Activated naive CD8-positive, alpha-beta T cell treated with anti-CD3 and anti-CD28 coated beads, Interleukin-2, amount 50 U/mL, for 24 hours (primary cell): ENCODE measurements at regions not wholly inside any gene's neighbourhood (a gene's known extent, or its start where the extent isn't known, plus 50 kb on each side); places are given as distances from the start of the nearest gene placed in this dataset.

ENCODE experiments used
- ATAC-seq: fragments of 150-1000 bp; cut with Tn5 transposase; one replicate; pipeline ENCODE4 v1.10.0; 2021
- DNase-seq: peaks from one replicate; pipeline ENCODE4 v3.0.0; 2021
- H3K27ac Mint-ChIP-seq: one replicate; pipeline ENCODE4 v1.8.0; 2021; ENCODE audit warnings: mild to moderate bottlenecking, mixed read lengths
- H3K27me3 Mint-ChIP-seq: one replicate; pipeline ENCODE4 v1.8.0; 2021; ENCODE audit warnings: mixed read lengths
- H3K36me3 Mint-ChIP-seq: one replicate; pipeline ENCODE4 v1.8.0; 2021; ENCODE audit warnings: low read depth, mixed read lengths
- H3K4me1 Mint-ChIP-seq: one replicate; pipeline ENCODE4 v1.8.0; 2021; ENCODE audit warnings: mixed read lengths
- H3K4me3 Mint-ChIP-seq: one replicate; pipeline ENCODE4 v1.8.0; 2021; ENCODE audit warnings: mild to moderate bottlenecking, moderate library complexity, mixed read lengths
- H3K9me3 Mint-ChIP-seq: one replicate; pipeline ENCODE4 v1.8.0; 2021; ENCODE audit warnings: mixed read lengths

GRCh38 chr6:144697369-144697760, 412.2 kb downstream of the UTRN start:
- ATAC-seq = no peak
- no peak overlapping the region for H3K4me3 Mint-ChIP-seq
- H3K9me3 Mint-ChIP-seq = no peaks in the 10 kb centered on the region
- DNase-seq = no peak
- H3K4me1 Mint-ChIP-seq = peaks cover 17% of the 10 kb centered on the region
- peaks cover 11% of the 10 kb centered on the region for H3K36me3 Mint-ChIP-seq
- no peak overlapping the region for H3K27ac Mint-ChIP-seq
- H3K27me3 Mint-ChIP-seq = no peaks in the 10 kb centered on the region

GRCh38 chr6:144697801-144698200, 412.7 kb downstream of the UTRN start:
- no peak overlapping the region for H3K27ac Mint-ChIP-seq
- no peaks in the 10 kb centered on the region for H3K9me3 Mint-ChIP-seq
- H3K36me3 Mint-ChIP-seq = peaks cover 8% of the 10 kb centered on the region
- H3K4me1 Mint-ChIP-seq = peaks cover 17% of the 10 kb centered on the region
- no peak for ATAC-seq
- no peaks in the 10 kb centered on the region for H3K27me3 Mint-ChIP-seq
- no peak overlapping the region for H3K4me3 Mint-ChIP-seq
- DNase-seq = no peak

- no peak for DNase-seq
- no peak for ATAC-seq
- peaks cover 8% of the 10 kb centered on the region for H3K36me3 Mint-ChIP-seq
- no peaks in the 10 kb centered on the region for H3K27me3 Mint-ChIP-seq
- no peak overlapping the region for H3K27ac Mint-ChIP-seq
- no peak overlapping the region for H3K4me3 Mint-ChIP-seq
- H3K9me3 Mint-ChIP-seq = no peaks in the 10 kb centered on the region
- no peaks in the 10 kb centered on the region for H3K4me1 Mint-ChIP-seq
These were observed 417.6 kb downstream of the UTRN start for GRCh38 chr6:144702781-144703180.

GRCh38 chr6:144710207-144710606, 425.1 kb downstream of the UTRN start:
- H3K4me1 Mint-ChIP-seq = peaks cover 8% of the 10 kb centered on the region
- H3K36me3 Mint-ChIP-seq = peaks cover 5% of the 10 kb centered on the region
- H3K27me3 Mint-ChIP-seq = no peaks in the 10 kb centered on the region
- H3K27ac Mint-ChIP-seq = no peak overlapping the region
- DNase-seq = no peak
- no peak overlapping the region for H3K4me3 Mint-ChIP-seq
- ATAC-seq = no peak
- no peaks in the 10 kb centered on the region for H3K9me3 Mint-ChIP-seq

- no peaks in the 10 kb centered on the region for H3K27me3 Mint-ChIP-seq
- no peak for DNase-seq
- peaks cover 14% of the 10 kb centered on the region for H3K4me1 Mint-ChIP-seq
- H3K4me3 Mint-ChIP-seq = no peak overlapping the region
- no peak for ATAC-seq
- H3K27ac Mint-ChIP-seq = no peak overlapping the region
- H3K9me3 Mint-ChIP-seq = no peaks in the 10 kb centered on the region
- H3K36me3 Mint-ChIP-seq = peaks cover 6% of the 10 kb centered on the region
These were observed 426.5 kb downstream of the UTRN start for GRCh38 chr6:144711661-144712060.

- no peak overlapping the region for H3K4me3 Mint-ChIP-seq
- peaks cover 14% of the 10 kb centered on the region for H3K4me1 Mint-ChIP-seq
- no peak for DNase-seq
- peaks cover 6% of the 10 kb centered on the region for H3K36me3 Mint-ChIP-seq
- no peaks in the 10 kb centered on the region for H3K9me3 Mint-ChIP-seq
- H3K27ac Mint-ChIP-seq = no peak overlapping the region
- no peak for ATAC-seq
- H3K27me3 Mint-ChIP-seq = no peaks in the 10 kb centered on the region
These were observed 427.4 kb downstream of the UTRN start for GRCh38 chr6:144712541-144712940.

GRCh38 chr6:144714021-144714712, 429.0 kb downstream of the UTRN start:
- Mint-ChIP-seq H3K4me3 (no peak overlapping the region), H3K27me3 (no peaks in the 10 kb centered on the region), H3K27ac (no peak overlapping the region), H3K4me1 (peaks cover 28% of the 10 kb centered on the region), H3K9me3 (no peaks in the 10 kb centered on the region), H3K36me3 (peaks cover 4% of the 10 kb centered on the region)
- DNase-seq (no peak), ATAC-seq (no peak)

- DNase-seq = no peak
- Mint-ChIP-seq H3K36me3 (peaks cover 7% of the 10 kb centered on the region), H3K9me3 (no peaks in the 10 kb centered on the region), H3K27me3 (no peaks in the 10 kb centered on the region), H3K27ac (peak overlapping the region; percentile 39), H3K4me3 (no peak overlapping the region), H3K4me1 (peaks cover 37% of the 10 kb centered on the region)
- ATAC-seq = peak; percentile 58
These were observed 430.2 kb downstream of the UTRN start for GRCh38 chr6:144715344-144715743.

- Mint-ChIP-seq H3K36me3 (peaks cover 11% of the 10 kb centered on the region), H3K4me1 (peaks cover 65% of the 10 kb centered on the region), H3K9me3 (peaks cover 2% of the 10 kb centered on the region), H3K4me3 (no peak overlapping the region), H3K27me3 (no peaks in the 10 kb centered on the region), H3K27ac (no peak overlapping the region)
- peak; percentile 46 for ATAC-seq
- DNase-seq = no peak
These were observed 433.3 kb downstream of the UTRN start for GRCh38 chr6:144718431-144718830.

GRCh38 chr6:144721232-144721631, 436.1 kb downstream of the UTRN start:
- Mint-ChIP-seq H3K27ac (no peak overlapping the region), H3K9me3 (peaks cover 9% of the 10 kb centered on the region), H3K27me3 (no peaks in the 10 kb centered on the region), H3K4me1 (peaks cover 73% of the 10 kb centered on the region), H3K36me3 (peaks cover 20% of the 10 kb centered on the region), H3K4me3 (no peak overlapping the region)
- ATAC-seq (no peak), DNase-seq (no peak)

GRCh38 chr6:144722154-144722737, 437.1 kb downstream of the UTRN start:
- peak; percentile 83 for ATAC-seq
- H3K9me3 Mint-ChIP-seq = peaks cover 9% of the 10 kb centered on the region
- H3K27me3 Mint-ChIP-seq = no peaks in the 10 kb centered on the region
- peak overlapping the region; percentile 80 for H3K27ac Mint-ChIP-seq
- peaks cover 84% of the 10 kb centered on the region for H3K4me1 Mint-ChIP-seq
- no peak for DNase-seq
- peaks cover 20% of the 10 kb centered on the region for H3K36me3 Mint-ChIP-seq
- H3K4me3 Mint-ChIP-seq = peak overlapping the region; percentile 21

- peak; percentile 22 for ATAC-seq
- H3K4me3 Mint-ChIP-seq = peak overlapping the region; percentile 4
- H3K4me1 Mint-ChIP-seq = peaks cover 85% of the 10 kb centered on the region
- peak overlapping the region; percentile 80 for H3K27ac Mint-ChIP-seq
- peaks cover 9% of the 10 kb centered on the region for H3K9me3 Mint-ChIP-seq
- H3K36me3 Mint-ChIP-seq = peaks cover 20% of the 10 kb centered on the region
- no peaks in the 10 kb centered on the region for H3K27me3 Mint-ChIP-seq
- no peak for DNase-seq
These were observed 437.8 kb downstream of the UTRN start for GRCh38 chr6:144722925-144723324.

- peaks cover 20% of the 10 kb centered on the region for H3K36me3 Mint-ChIP-seq
- H3K4me3 Mint-ChIP-seq = no peak overlapping the region
- H3K4me1 Mint-ChIP-seq = peaks cover 85% of the 10 kb centered on the region
- ATAC-seq (no peak), DNase-seq (no peak)
- peak overlapping the region; percentile 80 for H3K27ac Mint-ChIP-seq
- H3K27me3 Mint-ChIP-seq = no peaks in the 10 kb centered on the region
- H3K9me3 Mint-ChIP-seq = peaks cover 9% of the 10 kb centered on the region
These were observed 438.3 kb downstream of the UTRN start for GRCh38 chr6:144723431-144723830.

GRCh38 chr6:144724818-144725217, 439.7 kb downstream of the UTRN start:
- Mint-ChIP-seq H3K4me1 (peaks cover 84% of the 10 kb centered on the region), H3K36me3 (peaks cover 20% of the 10 kb centered on the region), H3K9me3 (peaks cover 9% of the 10 kb centered on the region), H3K27me3 (no peaks in the 10 kb centered on the region), H3K27ac (no peak overlapping the region), H3K4me3 (no peak overlapping the region)
- ATAC-seq (no peak), DNase-seq (no peak)

GRCh38 chr6:144725736-144726522, 440.8 kb downstream of the UTRN start:
- Mint-ChIP-seq H3K9me3 (peaks cover 9% of the 10 kb centered on the region), H3K4me3 (peak overlapping the region; percentile 12), H3K36me3 (peaks cover 18% of the 10 kb centered on the region), H3K4me1 (peaks cover 80% of the 10 kb centered on the region), H3K27ac (peak overlapping the region; percentile 37), H3K27me3 (no peaks in the 10 kb centered on the region)
- DNase-seq (peak; percentile 60), ATAC-seq (peak; percentile 83)
